B cell (primary cell): ENCODE measurements at regions not wholly inside any gene's neighbourhood (a gene's known extent, or its start where the extent isn't known, plus 50 kb on each side); places are given as distances from the start of the nearest gene placed in this dataset.

Source experiments
- ATAC-seq: fragments of 200-7000 bp; cut with Tn5 transposase; one replicate; pipeline ENCODE4 v1.10.0; 2021; ENCODE audit warnings: low read depth, mild to moderate bottlenecking, moderate number of reproducible peaks, moderate library complexity
- CTCF ChIA-PET: fragments of 350-600 bp; sonication (Branson Sonifier 250); formaldehyde crosslinking; loops from one replicate; lab custom pipeline; 2021; ENCODE audit warnings: antibody characterized with exemption, inconsistent platforms; lab: Charles Lee
- POLR2A ChIA-PET: fragments of 350-600 bp; sonication (Branson Sonifier 250); formaldehyde crosslinking; loops from one replicate; lab custom pipeline; 2021; ENCODE audit warnings: antibody characterized with exemption; lab: Charles Lee
- DNase-seq: peaks from one replicate; pipeline ENCODE4 v3.0.0; 2013
- H2AFZ ChIP-seq: 2 replicates; pipeline ENCODE4 v1.6.1; 2012; ENCODE audit warnings: mild to moderate bottlenecking, low read depth, low read length; ENCODE audit not compliant: insufficient read depth, poor library complexity, severe bottlenecking
- H3K27ac ChIP-seq, 2 donors: 1 replicate in 1 of 2; 2 replicates in 1 of 2; pipeline ENCODE4 v1.5.1; 2012 to 2013; ENCODE audit warnings: low read length in 2 of 2, mild to moderate bottlenecking in 2 of 2, moderate library complexity in 1 of 2
- H3K27me3 ChIP-seq, 4 experiments: fragments of 200-600 bp in 1 of 4; sonication (generic) in 1 of 4; replicated peaks in 1 of 4; 1 replicate in 2 of 4; 2 replicates in 2 of 4; pipeline versions ENCODE4 v1.6.1 to v1.7.0; 2013 to 2016; ENCODE audit warnings: low read length in 3 of 4, mild to moderate bottlenecking in 2 of 4, mixed read lengths in 1 of 4, moderate library complexity in 1 of 4; ENCODE audit not compliant: insufficient read depth in 4 of 4, control insufficient read depth in 3 of 4; ENCODE audit errors: control extremely low read depth in 1 of 4
- H3K36me3 ChIP-seq, 2 experiments: replicated peaks in 1 of 2; 1 replicate in 1 of 2; 2 replicates in 1 of 2; pipeline versions ENCODE4 v1.6.1 to v1.7.1; 2013; ENCODE audit warnings: low read length in 1 of 2; ENCODE audit not compliant: insufficient read depth in 2 of 2, control insufficient read depth in 1 of 2; ENCODE audit errors: control extremely low read depth in 1 of 2, extremely low read depth in 1 of 2
- H3K4me1 ChIP-seq, 2 donors: fragments of 200-600 bp in 1 of 2; sonication (generic) in 1 of 2; 1 replicate in 1 of 2; 2 replicates in 1 of 2; pipeline versions ENCODE4 v1.5.1 to v1.6.1; 2013 to 2017; ENCODE audit warnings: low read length in 2 of 2; ENCODE audit not compliant: control insufficient read depth in 2 of 2, insufficient read depth in 2 of 2
- H3K4me2 ChIP-seq: replicated peaks from 2 replicates; pipeline ENCODE3; 2012; ENCODE audit warnings: mild to moderate bottlenecking, low read depth, low read length; ENCODE audit not compliant: poor library complexity, severe bottlenecking
- H3K4me3 ChIP-seq, 5 experiments: fragments of 200-600 bp in 1 of 5; sonication (generic) in 1 of 5; 1 replicate in 3 of 5; 2 replicates in 2 of 5; pipeline versions ENCODE4 v1.5.1 to v1.7.0; 2011 to 2016; ENCODE audit warnings: low read length in 4 of 5, mild to moderate bottlenecking in 4 of 5, low read depth in 2 of 5, control low read depth in 1 of 5, moderate library complexity in 1 of 5; ENCODE audit not compliant: insufficient read depth in 1 of 5; ENCODE audit errors: control extremely low read depth in 1 of 5, extremely low read depth in 1 of 5
- H3K79me2 ChIP-seq: fragments of 200-600 bp; sonication (generic); one replicate; pipeline ENCODE4 v1.6.0; 2016; ENCODE audit warnings: low read length; ENCODE audit not compliant: control insufficient read depth, insufficient read depth
- H3K9ac ChIP-seq: fragments of 200-600 bp; sonication (generic); 2 replicates; pipeline ENCODE4 v1.6.1; 2017; ENCODE audit warnings: mild to moderate bottlenecking, low read length, moderate library complexity
- H3K9me3 ChIP-seq, 3 donors: one replicate each; pipeline versions ENCODE4 v1.6.1 to v1.7.1; 2013; ENCODE audit warnings: low read length in 2 of 3; ENCODE audit not compliant: control insufficient read depth in 2 of 3, insufficient read depth in 1 of 3; ENCODE audit errors: control extremely low read depth in 1 of 3
- H4K20me1 ChIP-seq: 2 replicates; pipeline ENCODE4 v1.6.0; 2012; ENCODE audit warnings: mild to moderate bottlenecking, low read length; ENCODE audit not compliant: insufficient read depth, control insufficient read depth, poor library complexity, severe bottlenecking
- H3K27ac Mint-ChIP-seq: one replicate; pipeline ENCODE4 v1.8.0; 2021; ENCODE audit warnings: mixed read lengths
- H3K27me3 Mint-ChIP-seq: one replicate; pipeline ENCODE4 v1.8.0; 2021; ENCODE audit warnings: mixed read lengths
- H3K4me1 Mint-ChIP-seq: one replicate; pipeline ENCODE4 v1.8.0; 2021; ENCODE audit warnings: mixed read lengths
- H3K4me3 Mint-ChIP-seq: one replicate; pipeline ENCODE4 v1.8.0; 2021; ENCODE audit warnings: mixed read lengths
- H3K9me3 Mint-ChIP-seq: one replicate; pipeline ENCODE4 v1.8.0; 2022; ENCODE audit warnings: mixed read lengths; ENCODE audit not compliant: insufficient read depth
- CTCF ChIP-seq: fragments of 200-600 bp; IDR thresholded peaks from one replicate; pipeline ENCODE4 v1.8.0; 2022; ENCODE audit warnings: antibody characterized with exemption, mild to moderate bottlenecking
- EZH2 ChIP-seq: IDR thresholded peaks from 2 replicates; pipeline ENCODE4 v1.6.1; 2012; ENCODE audit warnings: borderline replicate concordance, low read depth, mild to moderate bottlenecking, moderate library complexity, low read length; ENCODE audit not compliant: insufficient read depth, poor library complexity, severe bottlenecking
- WGBS: methylation state at CpG from one replicate; pipeline ENCODE4 v1.1.5; 2013; ENCODE audit warnings: missing lambda C conversion rate; ENCODE audit not compliant: insufficient coverage; 5-methylcytosine and 5-hydroxymethylcytosine counted together
- intact Hi-C: fragments of 100-400 bp; cut with micrococcal nuclease; formaldehyde crosslinking; loops from one replicate; pipeline ENCODE4 v1.10.0; 2022

GRCh38 chr20:11008444-11009033 is 334.7 kb upstream of the JAG1 start:
- DNase-seq (no peak), ATAC-seq (no peak)
- H3K27me3 Mint-ChIP-seq, result no peaks in the 10 kb centered on the region
- Histone ChIP-seq H3K4me1 (no peaks in the 10 kb centered on the region), H3K27ac (no peak overlapping the region), H3K4me3 (no peak overlapping the region), H2AFZ (no peak overlapping the region), H3K79me2 (no peaks in the 10 kb centered on the region), H3K4me2 (no peak overlapping the region), H3K9ac (no peak overlapping the region), H3K9me3 (no peaks in the 10 kb centered on the region), H3K36me3 (no peaks in the 10 kb centered on the region), H3K27me3 (no peaks in the 10 kb centered on the region), H4K20me1 (no peaks in the 10 kb centered on the region)
- H3K9me3 Mint-ChIP-seq, result peaks cover 7% of the 10 kb centered on the region
- H3K4me3 Mint-ChIP-seq, result no peak overlapping the region
- no peak overlapping the region for H3K27ac Mint-ChIP-seq
- WGBS, result no CpG with 5 or more reads among the region's 7 CpGs
- no peak for TF ChIP-seq EZH2
- TF ChIP-seq CTCF, result no peak
- intact Hi-C loops, result no loop called here
- ChIA-PET POLR2A (no interaction called here), CTCF (no interaction called here)
- no peaks in the 10 kb centered on the region for H3K4me1 Mint-ChIP-seq

GRCh38 chr20:11011653-11012052 is 337.9 kb upstream of the JAG1 start:
- H3K9me3 ChIP-seq, result no peaks in the 10 kb centered on the region
- H3K79me2 ChIP-seq, result no peaks in the 10 kb centered on the region
- ChIA-PET POLR2A (no interaction called here), CTCF (no interaction called here)
- Mint-ChIP-seq H3K27me3 (no peaks in the 10 kb centered on the region), H3K4me3 (no peak overlapping the region), H3K9me3 (peaks cover 7% of the 10 kb centered on the region), H3K27ac (no peak overlapping the region), H3K4me1 (no peaks in the 10 kb centered on the region)
- no peak overlapping the region for H3K27ac ChIP-seq
- no peak overlapping the region for H3K9ac ChIP-seq
- no peaks in the 10 kb centered on the region for H3K36me3 ChIP-seq
- no peaks in the 10 kb centered on the region for H4K20me1 ChIP-seq
- no peak overlapping the region for H2AFZ ChIP-seq
- no peak for TF ChIP-seq CTCF
- TF ChIP-seq EZH2, result no peak
- intact Hi-C loops, result no loop called here
- H3K4me1 ChIP-seq, result no peaks in the 10 kb centered on the region
- H3K4me3 ChIP-seq, result no peak overlapping the region
- H3K27me3 ChIP-seq, result no peaks in the 10 kb centered on the region
- no peak overlapping the region for H3K4me2 ChIP-seq
- no peak for DNase-seq
- no peak for ATAC-seq
